Prostate gland (tissue), 2 donors: ENCODE measurements at regions not wholly inside any gene's neighbourhood (a gene's known extent, or its start where the extent isn't known, plus 50 kb on each side); places are given as distances from the start of the nearest gene placed in this dataset.

Source experiments
- DNase-seq: peaks from one replicate; pipeline ENCODE4 v3.0.0-alpha.2; 2019; ENCODE audit warnings: low spot score
- H3K27ac ChIP-seq, 2 donors: fragments of 200-600 bp; sonication (generic); 2 replicates each; pipeline ENCODE4 v1.5.1; 2017 to 2019
- H3K27me3 ChIP-seq: fragments of 200-600 bp; sonication (generic); replicated peaks from 2 replicates; pipeline ENCODE4 v1.5.1; 2019; ENCODE audit not compliant: insufficient read depth
- H3K36me3 ChIP-seq, 2 donors: fragments of 200-600 bp; sonication (generic); 1 replicate in 1 of 2; 2 replicates in 1 of 2; pipeline versions ENCODE4 v1.5.1 to v1.8.1; 2017 to 2019
- H3K4me1 ChIP-seq: fragments of 200-600 bp; sonication (generic); replicated peaks from 2 replicates; pipeline ENCODE4 v1.5.1; 2019
- H3K4me3 ChIP-seq, 2 donors: fragments of 200-600 bp; sonication (generic); 2 replicates each; pipeline ENCODE4 v1.5.1; 2017 to 2019
- H3K9me3 ChIP-seq: fragments of 200-600 bp; sonication (generic); 2 replicates; pipeline ENCODE4 v1.5.1; 2017
- CTCF ChIP-seq, 4 experiments: fragments of 200-600 bp in 2 of 4; fragments of 450-650 bp in 2 of 4; sonication (generic) in 2 of 4; IDR thresholded peaks; 1 replicate in 3 of 4; 2 replicates in 1 of 4; pipeline ENCODE4 v1.5.1; 2016 to 2019; ENCODE audit warnings: antibody characterized with exemption in 4 of 4, mild to moderate bottlenecking in 2 of 4, moderate library complexity in 2 of 4
- POLR2A ChIP-seq: fragments of 450-650 bp; IDR thresholded peaks from one replicate; pipeline ENCODE4 v1.6.1; 2016; ENCODE audit warnings: antibody characterized with exemption, mild to moderate bottlenecking
- POLR2AphosphoS5 ChIP-seq: sonication (generic); formaldehyde crosslinking; IDR thresholded peaks from one replicate; pipeline ENCODE4 v1.6.1; 2017; ENCODE audit warnings: antibody characterized with exemption
- WGBS: methylation state at CpG from one replicate; pipeline ENCODE4 v1.1.5; 2018; 5-methylcytosine and 5-hydroxymethylcytosine counted together
- intact Hi-C: fragments of 100-400 bp; cut with DNase I; formaldehyde crosslinking; loops from one replicate; pipeline ENCODE4 v1.14.2; 2022

GRCh38 chr3:24646790-24647189 lies 152.1 kb upstream of the THRB start:
- Histone ChIP-seq H3K36me3 (no peaks in the 10 kb centered on the region), H3K27ac (no peak overlapping the region), H3K9me3 (no peaks in the 10 kb centered on the region), H3K4me3 (no peak overlapping the region), H3K27me3 (no peaks in the 10 kb centered on the region), H3K4me1 (no peaks in the 10 kb centered on the region)
- TF ChIP-seq CTCF (IDR thresholded peaks at IDR 0.05), result no peak
- TF ChIP-seq POLR2AphosphoS5, result no peak
- no peak for TF ChIP-seq POLR2A
- intact Hi-C loops, result no loop called here
- DNase-seq, result no peak
- 84% methylated on average over 2 of the region's 2 CpGs for WGBS

GRCh38 chr3:24648063-24648462 lies 153.4 kb upstream of the THRB start:
- no peak for TF ChIP-seq CTCF (IDR thresholded peaks at IDR 0.05)
- TF ChIP-seq POLR2AphosphoS5, result no peak
- no peak for TF ChIP-seq POLR2A
- intact Hi-C loops, result no loop called here
- no peaks in the 10 kb centered on the region for H3K27me3 ChIP-seq
- no peaks in the 10 kb centered on the region for H3K9me3 ChIP-seq
- no peaks in the 10 kb centered on the region for H3K36me3 ChIP-seq
- H3K4me3 ChIP-seq, result no peak overlapping the region
- H3K4me1 ChIP-seq, result no peaks in the 10 kb centered on the region
- no peak overlapping the region for H3K27ac ChIP-seq
- 32% methylated on average over 2 of the region's 2 CpGs for WGBS
- DNase-seq, result no peak

GRCh38 chr3:24650839-24651238 lies 156.2 kb upstream of the THRB start:
- H3K4me3 ChIP-seq, result no peak overlapping the region
- H3K36me3 ChIP-seq, result no peaks in the 10 kb centered on the region
- DNase-seq, result no peak
- WGBS, result 93% methylated on average over 1 of the region's 1 CpG
- H3K27ac ChIP-seq, result no peak overlapping the region
- intact Hi-C loops, result no loop called here
- no peaks in the 10 kb centered on the region for H3K9me3 ChIP-seq
- no peaks in the 10 kb centered on the region for H3K27me3 ChIP-seq
- TF ChIP-seq POLR2A (no peak), CTCF (IDR thresholded peaks at IDR 0.05) (no peak), POLR2AphosphoS5 (no peak)
- H3K4me1 ChIP-seq, result no peaks in the 10 kb centered on the region

- H3K4me1 ChIP-seq, result no peaks in the 10 kb centered on the region
- H3K27me3 ChIP-seq, result no peaks in the 10 kb centered on the region
- H3K27ac ChIP-seq, result no peak overlapping the region
- 32% methylated on average over 1 of the region's 1 CpG for WGBS
- H3K9me3 ChIP-seq, result no peaks in the 10 kb centered on the region
- TF ChIP-seq CTCF (IDR thresholded peaks at IDR 0.05) (no peak), POLR2AphosphoS5 (peak; percentile 42), POLR2A (no peak)
- no peak for DNase-seq
- intact Hi-C loops, result no loop called here
- H3K4me3 ChIP-seq, result no peak overlapping the region
- no peaks in the 10 kb centered on the region for H3K36me3 ChIP-seq
These were observed 163.3 kb upstream of the THRB start for GRCh38 chr3:24657870-24658510.

GRCh38 chr3:24661175-24661584 lies 166.5 kb upstream of the THRB start:
- intact Hi-C loops, result no loop called here
- Histone ChIP-seq H3K9me3 (no peaks in the 10 kb centered on the region), H3K36me3 (no peaks in the 10 kb centered on the region), H3K27me3 (no peaks in the 10 kb centered on the region), H3K4me3 (no peak overlapping the region), H3K27ac (no peak overlapping the region), H3K4me1 (no peaks in the 10 kb centered on the region)
- WGBS, result 80% methylated on average over 3 of the region's 3 CpGs
- TF ChIP-seq POLR2AphosphoS5, result no peak
- no peak for TF ChIP-seq POLR2A
- no peak for TF ChIP-seq CTCF (IDR thresholded peaks at IDR 0.05)
- no peak for DNase-seq
